ENCODE measurements at regions not wholly inside any gene's neighbourhood (a gene's known extent, or its start where the extent isn't known, plus 50 kb on each side); places are given as distances from the start of the nearest gene placed in this dataset.

GRCh38 chr7:68807666-68808065 is 790.6 kb upstream of the AUTS2 start:
- TF ChIP-seq CTCF (IDR thresholded peaks at IDR 0.05; ENCODE audit: borderline replicate concordance, extremely low read depth, low read length, poor library complexity, severe bottlenecking) (no peak), EZH2 (IDR thresholded peaks at IDR 0.05; ENCODE audit: borderline replicate concordance, low read depth, low read length, severe bottlenecking) (no peak)

Measured in DND-41 (cell line).